Amygdala (tissue), 56 donors: ENCODE measurements at regions not wholly inside any gene's neighbourhood (a gene's known extent, or its start where the extent isn't known, plus 50 kb on each side); places are given as distances from the start of the nearest gene placed in this dataset.

Source experiments
- DNase-seq, 56 donors: peaks; one replicate each; lab custom pipeline; 2025; lab: John Stamatoyannopoulos, UW

- no peak for DNase-seq
Measured at GRCh38 chr3:139197251-139197650, 146.6 kb upstream of the MRPS22 start.

DNA sequence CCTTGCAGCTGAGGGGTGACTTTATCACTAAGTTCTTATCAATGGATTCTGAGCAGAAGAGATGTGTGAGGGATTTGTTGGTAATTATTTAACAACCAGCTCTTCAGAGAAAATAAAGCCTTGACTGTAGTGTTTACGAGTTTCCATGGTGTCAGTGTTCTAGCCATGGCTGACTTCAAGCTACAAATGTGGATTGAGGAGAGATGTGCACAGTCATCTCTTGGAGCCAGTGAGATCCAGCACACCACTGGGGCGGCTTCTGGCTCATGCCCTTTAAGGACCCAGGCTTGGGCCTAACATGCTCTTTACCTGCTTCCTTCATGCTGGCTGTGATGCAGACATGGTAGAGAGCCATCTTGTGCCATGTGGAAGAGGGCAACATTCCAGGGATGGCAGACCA, 145.6 kb upstream of the MRPS22 start:
- DNase-seq: no peak

GRCh38 chr3:139198929-139199328, 144.9 kb upstream of the MRPS22 start:
- no peak for DNase-seq

DNA sequence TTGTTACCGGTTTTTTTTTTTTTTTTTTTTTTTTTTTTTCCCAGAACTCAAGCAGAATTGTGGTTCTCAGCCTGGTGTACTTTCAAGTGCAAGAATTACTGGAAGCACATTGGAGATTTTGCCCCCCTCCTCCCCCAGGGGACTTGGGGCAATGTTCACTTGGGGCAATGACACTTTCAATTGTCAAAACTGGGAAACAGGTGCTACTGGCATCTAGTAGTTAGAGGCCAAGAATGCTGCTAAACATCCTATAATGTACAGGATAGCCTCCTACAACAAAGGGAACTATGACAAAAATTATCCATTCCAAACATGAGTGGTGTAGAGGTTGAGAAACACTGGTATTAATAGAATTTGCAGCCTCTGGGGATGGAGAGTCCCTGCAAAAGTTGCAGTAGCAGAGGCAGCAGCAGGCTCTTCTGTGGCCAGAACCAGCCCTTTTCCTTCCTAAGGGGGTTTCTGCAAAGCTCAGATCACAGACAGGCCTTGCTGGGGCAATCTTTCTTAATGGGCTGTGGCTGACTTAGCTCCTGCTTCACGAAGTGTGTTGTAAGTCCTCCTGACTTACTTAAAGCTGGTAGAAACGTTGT, 144.3 kb upstream of the MRPS22 start:
- DNase-seq: no peak

DNA sequence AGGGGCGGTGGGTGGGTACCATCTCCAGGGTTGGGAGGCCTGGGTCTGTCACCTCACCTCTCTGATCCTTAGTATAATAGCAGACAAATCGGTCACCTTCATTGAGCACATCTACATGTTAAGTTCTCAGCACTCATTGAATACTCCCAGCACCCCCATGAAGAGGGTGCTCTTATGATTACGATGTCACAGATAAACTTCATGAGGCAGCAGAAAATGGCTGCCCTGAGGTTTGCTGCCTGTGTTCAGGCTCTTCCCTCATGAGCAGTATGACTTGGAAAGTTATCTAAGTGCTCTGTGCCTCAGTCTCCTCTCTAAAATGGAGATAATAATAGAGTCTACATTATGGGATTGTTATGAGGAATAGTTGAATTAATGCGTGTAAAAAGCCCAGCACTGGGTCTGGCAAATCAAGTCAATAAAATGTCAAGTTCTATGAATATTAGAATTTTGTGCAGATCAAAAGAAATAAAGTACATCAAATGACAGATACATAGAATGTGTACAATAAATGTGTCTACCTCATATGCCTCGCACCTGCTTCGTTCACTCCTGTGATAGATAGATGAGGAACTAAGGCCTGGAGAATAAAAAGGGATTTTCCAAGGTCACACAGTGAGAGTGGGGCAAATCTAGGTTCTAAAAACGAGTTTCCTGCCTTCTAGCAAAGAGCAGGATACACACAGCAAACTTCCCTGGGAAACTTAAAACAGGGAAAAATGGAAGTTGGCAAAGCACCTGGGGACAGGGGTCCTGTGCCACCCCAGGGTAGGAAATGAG, 142.2 kb upstream of the MRPS22 start:
- DNase-seq: no peak

- peak in 27 of 56 donors; percentile 3 to 57 (median 17) for DNase-seq
Measured at GRCh38 chr3:139202226-139202958, 141.4 kb upstream of the MRPS22 start.

- no peak for DNase-seq
Measured at GRCh38 chr3:139202959-139203349, 140.9 kb upstream of the MRPS22 start.

DNA sequence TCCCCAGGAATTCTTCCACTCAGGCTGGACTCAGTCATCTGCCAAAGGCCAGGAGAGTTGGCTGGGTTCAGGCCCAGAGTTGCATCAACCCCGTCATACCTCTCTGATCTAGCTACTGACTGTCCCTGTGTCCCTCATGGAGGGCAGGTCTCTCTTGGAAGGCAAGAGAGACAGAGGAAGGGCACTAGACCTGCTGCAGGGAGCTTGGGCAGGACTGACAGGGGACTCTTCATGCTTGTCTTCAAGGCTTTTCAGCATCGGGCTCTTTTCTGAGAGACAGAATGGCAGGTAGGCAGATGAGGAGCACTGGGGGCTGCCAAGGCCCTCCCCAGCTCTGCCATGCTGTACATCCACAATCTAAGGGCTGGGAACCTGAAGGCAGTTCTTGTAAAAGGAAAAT, 140.1 kb upstream of the MRPS22 start:
- no peak for DNase-seq

DNA sequence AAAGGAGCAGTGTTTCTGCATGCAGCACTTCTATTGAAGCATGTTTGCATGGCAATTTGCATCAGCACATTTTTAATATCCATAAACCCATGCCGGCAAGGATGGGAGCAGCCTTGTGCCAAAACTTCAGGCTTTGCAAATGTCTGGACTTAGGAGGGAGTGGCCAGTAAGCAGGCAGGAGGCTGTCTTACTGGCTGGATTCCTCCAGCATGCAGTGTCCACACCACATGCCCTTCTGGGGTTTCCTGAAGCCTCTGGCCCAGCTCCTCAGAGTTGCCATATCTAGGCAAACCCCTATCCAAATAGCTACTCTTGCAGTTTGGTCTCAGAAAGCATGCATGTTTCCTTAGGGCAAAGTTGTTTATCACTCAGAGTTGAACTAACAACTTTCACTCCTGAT, 139.1 kb upstream of the MRPS22 start:
- no peak for DNase-seq

DNA sequence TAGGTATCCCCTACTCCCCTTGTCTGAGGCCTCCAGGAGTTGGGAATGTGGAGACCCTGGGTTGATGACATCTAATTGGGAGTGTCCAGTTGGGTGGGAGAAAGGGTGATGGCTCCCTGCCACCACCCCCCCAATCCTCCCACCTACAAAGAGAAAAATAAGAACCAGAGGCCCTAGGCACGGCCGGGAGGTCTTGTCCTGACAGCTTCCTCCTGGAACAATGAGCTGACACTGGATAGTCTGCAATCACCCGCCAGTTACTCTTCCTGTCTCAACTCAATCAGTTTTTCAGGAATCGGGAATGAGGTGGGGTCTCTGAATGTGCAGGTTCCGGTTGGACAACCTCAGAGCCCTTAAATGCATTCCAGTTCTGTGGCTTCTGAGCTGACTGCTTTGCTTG, 129.9 kb upstream of the MRPS22 start:
- no peak for DNase-seq

GRCh38 chr3:139216958-139217357, 126.9 kb upstream of the MRPS22 start:
- DNase-seq: no peak

GRCh38 chr3:139217633-139218032, 126.2 kb upstream of the MRPS22 start:
- no peak for DNase-seq

DNA sequence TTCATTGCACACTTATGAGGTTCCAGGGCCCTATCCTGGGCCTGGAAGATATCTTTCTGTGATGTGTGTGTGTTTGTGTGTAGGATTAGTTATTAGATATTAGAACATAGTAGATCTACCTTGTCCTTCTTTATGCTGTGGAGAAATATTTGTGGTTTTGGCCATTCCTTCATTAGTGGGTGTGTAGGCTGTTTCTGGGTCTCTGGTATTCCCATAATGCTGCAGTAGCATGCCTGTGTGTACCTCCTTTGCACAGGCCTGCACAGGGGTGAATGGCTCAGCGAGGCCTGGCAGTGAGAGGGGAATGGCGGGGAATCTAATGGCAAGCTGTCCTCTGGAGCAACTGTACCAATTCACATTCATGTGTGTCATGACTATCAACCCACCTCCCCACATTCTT, 125.8 kb upstream of the MRPS22 start:
- no peak for DNase-seq

GRCh38 chr3:139219463-139219862, 124.4 kb upstream of the MRPS22 start:
- no peak for DNase-seq

DNA sequence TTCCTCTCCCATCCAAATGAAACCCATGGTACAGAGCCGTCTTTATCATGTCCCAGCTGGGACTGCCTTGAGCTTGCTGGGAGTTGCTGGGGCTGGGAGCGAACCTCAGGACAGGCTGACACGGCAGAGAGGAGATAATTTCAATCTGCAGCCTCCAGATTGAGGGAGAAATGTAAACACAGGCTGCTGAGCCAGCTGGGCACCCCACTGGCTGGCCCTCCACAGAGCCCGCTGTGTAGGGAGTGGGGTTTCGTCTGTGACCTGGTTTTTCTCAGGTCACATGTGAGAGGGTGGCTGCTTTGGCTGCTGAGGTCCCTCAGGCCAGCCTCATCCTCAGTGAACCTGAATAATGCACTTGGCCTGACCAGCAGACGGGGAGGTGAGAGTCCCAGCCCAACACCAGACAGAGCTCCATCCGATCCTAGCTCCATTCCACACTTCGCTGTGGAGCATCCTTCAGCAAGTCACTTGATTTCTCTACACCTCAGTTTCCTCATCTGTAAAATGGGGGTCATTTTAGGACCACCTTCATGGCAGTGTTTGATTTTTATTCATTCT, 121.6 kb upstream of the MRPS22 start:
- no peak for DNase-seq

DNA sequence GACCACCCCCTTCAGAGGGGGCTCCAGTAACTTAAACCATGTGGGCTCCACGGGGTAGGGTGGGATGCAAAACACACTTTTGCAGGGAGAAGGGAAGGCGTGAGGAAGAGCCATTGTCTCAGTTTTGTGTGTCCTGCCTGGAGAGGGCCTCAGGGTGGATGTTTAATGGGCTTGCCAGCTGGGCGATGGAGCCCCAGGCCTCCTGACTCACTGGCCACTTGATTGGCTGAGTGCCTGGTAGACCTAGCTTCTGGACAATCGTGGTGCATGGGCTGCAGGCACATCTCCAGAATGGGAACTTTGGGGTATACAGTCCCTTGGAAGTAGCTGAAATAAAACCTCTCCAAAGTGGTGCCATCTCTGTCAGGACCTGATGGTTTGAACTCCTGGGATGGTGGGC, 118.3 kb upstream of the MRPS22 start:
- DNase-seq: no peak

DNA sequence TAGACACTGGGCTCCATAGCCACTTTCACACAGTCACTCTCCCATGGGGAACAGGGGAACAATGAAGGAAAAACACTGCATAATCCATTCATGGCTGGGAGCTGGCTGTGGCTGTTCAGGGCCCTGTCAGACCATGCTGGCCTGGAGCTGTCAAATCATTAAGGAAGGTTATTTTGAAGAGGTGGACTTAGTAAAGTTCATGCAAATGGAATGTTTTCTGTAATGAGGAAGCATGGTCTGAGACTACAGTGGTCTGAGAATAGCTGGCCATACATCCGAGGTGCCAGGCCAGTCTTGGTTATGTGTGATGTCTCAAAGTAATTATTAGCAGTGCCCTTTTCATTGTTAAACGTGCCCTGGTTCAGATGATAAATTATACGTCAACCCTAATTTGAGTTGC, 117.1 kb upstream of the MRPS22 start:
- no peak for DNase-seq

DNA sequence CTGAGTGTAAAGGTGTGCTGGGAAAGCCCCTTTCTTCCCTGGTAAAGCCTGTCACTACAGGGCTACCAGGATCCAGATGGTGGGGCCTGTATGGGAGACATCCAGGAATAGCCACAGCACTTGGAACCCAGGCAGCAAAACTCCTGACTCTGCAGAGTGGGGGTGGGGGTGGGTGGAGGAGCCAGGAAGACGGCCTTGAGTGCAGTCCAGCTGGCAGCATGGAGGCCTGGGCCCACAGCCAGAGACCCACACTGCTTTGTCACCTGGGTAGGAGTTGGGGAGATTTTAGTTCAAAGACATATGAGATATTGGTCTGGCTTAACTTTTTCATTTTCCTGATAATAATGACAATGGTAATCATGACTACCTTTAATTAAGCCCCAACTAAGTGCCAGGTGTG, 116.7 kb upstream of the MRPS22 start:
- DNase-seq: peak in 12 of 56 donors; percentile 2 to 46 (median 12)

DNA sequence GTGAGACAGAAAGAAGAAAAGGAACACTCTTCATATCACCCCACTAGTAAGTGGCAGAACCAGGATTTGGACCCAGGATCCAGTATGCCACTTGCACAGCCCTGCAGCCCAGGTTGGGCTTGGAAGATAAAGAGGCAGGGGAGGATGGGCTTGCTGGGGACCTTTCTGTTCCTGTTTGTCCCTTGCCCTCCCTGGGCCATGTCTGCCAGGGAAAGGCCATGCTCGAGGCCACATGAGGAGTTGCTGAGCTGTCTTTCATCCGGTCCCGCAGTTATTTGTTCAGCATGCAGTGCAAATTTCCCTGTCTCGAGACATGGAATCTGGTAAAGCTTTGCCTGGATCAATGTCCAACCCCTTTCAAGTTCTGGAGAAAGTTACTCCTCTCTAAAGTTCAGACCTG, 116.0 kb upstream of the MRPS22 start:
- no peak for DNase-seq

DNA sequence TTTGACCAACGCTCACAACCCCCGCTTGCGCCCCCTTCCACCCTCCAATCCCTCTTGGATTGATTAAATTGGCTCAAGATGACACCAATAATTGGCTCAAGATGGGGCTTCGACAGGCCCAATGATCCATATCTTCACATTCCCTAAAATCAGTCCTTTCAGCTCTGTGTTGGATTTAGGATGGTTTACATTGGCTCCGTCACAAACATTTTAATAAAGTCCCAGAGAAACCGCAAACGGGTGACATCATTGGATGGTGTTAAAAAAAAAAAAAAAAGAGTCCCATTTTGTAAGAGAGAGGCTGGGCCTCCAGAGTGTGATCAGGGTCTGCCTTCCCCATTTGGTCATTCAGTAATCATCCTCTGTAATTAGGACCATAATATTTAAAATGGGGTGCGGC, 113.4 kb upstream of the MRPS22 start:
- no peak for DNase-seq

GRCh38 chr3:139231555-139232281, 112.1 kb upstream of the MRPS22 start:
- no peak for DNase-seq
